ENCODE measurements at regions not wholly inside any gene's neighbourhood (a gene's known extent, or its start where the extent isn't known, plus 50 kb on each side); places are given as distances from the start of the nearest gene placed in this dataset.

- no peak for TF ChIP-seq CTCF (IDR thresholded peaks at IDR 0.05; ENCODE audit: insufficient read depth, missing control alignments)
- DNase-seq (ENCODE audit: insufficient read length, low spot score) (no peak), FAIRE-seq (no peak)
These were observed 1629.5 kb downstream of the OTOL1 start for GRCh38 chr3:163126115-163126514.
